GM12865 (cell line): ENCODE measurements at regions not wholly inside any gene's neighbourhood (a gene's known extent, or its start where the extent isn't known, plus 50 kb on each side); places are given as distances from the start of the nearest gene placed in this dataset.

Source experiments
- DNase-seq: peaks from one replicate; pipeline ENCODE4 v3.0.0; 2010; ENCODE audit warnings: low read depth
- H3K4me3 ChIP-seq: 2 replicates; pipeline ENCODE4 v1.5.1; 2011; ENCODE audit warnings: mild to moderate bottlenecking, low read depth, low read length, control low read depth
- TF ChIP-seq, protein P1 (sequence below): IDR thresholded peaks from 2 replicates; pipeline ENCODE4 v1.5.1; 2011; ENCODE audit warnings: low read length, control low read depth, low read depth, inconsistent platforms; ENCODE audit not compliant: insufficient read depth; ENCODE audit errors: missing control alignments

DNA sequence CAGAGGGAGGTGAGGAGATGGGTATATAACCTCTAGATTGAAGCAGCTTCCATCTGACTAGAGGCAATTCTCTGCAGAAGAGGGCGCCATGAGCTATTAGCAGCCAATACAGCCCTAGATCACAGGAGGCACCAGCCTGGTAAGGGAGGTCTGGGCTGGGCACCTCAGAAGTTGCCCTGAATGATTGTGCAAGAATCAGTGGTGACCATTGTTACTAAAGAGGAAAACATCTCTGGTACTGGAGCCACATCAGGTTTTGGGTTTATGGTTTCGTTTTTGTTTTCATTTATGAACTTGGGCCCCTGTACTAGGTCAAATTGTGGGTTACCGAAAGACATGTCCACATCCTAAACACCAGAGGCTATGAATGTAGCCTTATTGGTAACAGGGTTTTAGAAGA lies 342.0 kb downstream of the MLLT3 start:
- DNase-seq = peak; percentile 35
- TF ChIP-seq, protein P1, sequence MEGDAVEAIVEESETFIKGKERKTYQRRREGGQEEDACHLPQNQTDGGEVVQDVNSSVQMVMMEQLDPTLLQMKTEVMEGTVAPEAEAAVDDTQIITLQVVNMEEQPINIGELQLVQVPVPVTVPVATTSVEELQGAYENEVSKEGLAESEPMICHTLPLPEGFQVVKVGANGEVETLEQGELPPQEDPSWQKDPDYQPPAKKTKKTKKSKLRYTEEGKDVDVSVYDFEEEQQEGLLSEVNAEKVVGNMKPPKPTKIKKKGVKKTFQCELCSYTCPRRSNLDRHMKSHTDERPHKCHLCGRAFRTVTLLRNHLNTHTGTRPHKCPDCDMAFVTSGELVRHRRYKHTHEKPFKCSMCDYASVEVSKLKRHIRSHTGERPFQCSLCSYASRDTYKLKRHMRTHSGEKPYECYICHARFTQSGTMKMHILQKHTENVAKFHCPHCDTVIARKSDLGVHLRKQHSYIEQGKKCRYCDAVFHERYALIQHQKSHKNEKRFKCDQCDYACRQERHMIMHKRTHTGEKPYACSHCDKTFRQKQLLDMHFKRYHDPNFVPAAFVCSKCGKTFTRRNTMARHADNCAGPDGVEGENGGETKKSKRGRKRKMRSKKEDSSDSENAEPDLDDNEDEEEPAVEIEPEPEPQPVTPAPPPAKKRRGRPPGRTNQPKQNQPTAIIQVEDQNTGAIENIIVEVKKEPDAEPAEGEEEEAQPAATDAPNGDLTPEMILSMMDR = no peak
- no peak overlapping the region for H3K4me3 ChIP-seq

DNA sequence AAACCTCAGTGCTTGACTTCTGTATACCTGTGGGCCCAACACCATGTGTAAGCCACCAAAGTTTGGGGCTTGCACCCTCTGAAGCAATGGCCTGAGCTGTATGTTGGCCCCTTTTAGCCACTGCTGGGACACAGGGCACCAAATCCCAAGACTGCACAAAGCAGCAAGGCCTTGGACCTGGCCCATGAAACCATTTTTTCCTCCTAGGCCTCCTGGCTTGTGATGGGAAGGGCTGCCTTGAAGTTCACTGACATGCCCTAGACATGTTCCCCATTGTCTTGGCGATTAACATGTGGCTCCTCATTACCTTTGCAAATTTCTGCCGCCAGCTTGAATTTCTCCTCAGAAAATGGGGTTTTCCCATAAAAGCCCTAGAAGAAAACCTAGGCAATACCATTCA lies 345.5 kb downstream of the MLLT3 start:
- no peak overlapping the region for H3K4me3 ChIP-seq
- no peak for DNase-seq
- TF ChIP-seq, protein P1 = no peak

DNA sequence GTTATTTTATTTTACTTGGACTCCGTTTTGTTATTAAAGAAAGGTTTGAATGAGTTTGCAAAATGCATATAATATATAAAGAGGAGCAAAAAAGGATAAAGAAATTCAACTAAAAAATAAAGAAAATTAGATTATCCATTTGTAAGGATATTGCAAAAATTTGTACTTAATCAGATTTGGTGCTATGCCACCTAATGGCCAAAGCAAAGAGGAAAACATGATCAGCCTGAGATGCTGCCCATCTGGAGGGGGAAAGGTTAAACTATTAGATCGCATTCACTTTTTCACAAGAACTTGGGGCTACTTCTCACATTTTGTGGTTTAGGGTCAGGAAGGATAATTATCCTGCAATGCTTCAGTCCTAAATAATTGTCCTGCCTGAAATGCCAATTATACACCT lies 350.6 kb downstream of the MLLT3 start:
- no peak for DNase-seq
- H3K4me3 ChIP-seq = no peak overlapping the region
- TF ChIP-seq, protein P1 = no peak

DNA sequence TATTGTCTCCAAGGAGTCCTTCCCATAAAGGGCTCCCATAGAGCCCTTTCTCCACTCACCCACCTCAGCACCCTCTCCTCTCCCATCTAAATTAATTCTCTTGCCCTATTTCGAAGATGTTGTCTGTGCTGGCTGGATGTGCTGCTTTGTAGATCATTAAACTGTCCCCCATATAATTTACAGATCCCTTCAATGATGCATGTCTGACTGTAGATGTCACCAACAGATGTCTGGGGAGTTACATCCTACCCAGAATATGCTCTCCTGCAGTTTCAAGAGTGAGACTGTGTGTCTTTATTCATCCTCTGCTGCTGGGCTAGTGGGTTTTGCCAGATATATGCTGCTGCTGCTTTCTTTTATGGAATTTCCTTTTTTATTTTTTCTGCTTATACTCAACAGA lies 351.2 kb downstream of the MLLT3 start:
- TF ChIP-seq, protein P1 = no peak
- no peak for DNase-seq
- H3K4me3 ChIP-seq = no peak overlapping the region

DNA sequence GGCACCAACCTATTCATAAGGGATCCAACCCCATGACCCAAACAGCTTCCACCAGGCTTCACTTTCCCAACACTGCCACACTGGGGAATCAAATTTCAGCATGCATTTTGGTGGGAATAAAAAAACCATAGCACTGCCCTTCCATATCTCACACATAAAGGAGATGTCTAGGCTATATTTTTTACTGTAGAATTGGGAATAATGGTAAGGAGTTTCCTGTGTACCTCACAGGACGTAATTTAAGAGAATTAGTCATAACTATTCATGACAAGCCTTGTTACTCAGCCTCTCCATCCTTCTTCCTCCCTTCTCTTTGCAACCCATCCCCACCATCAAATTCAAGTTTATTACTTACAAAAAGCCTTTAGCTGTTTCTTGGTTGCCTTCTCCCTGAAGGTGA lies 352.1 kb downstream of the MLLT3 start:
- H3K4me3 ChIP-seq = no peak overlapping the region
- TF ChIP-seq, protein P1 = no peak
- DNase-seq = no peak

DNA sequence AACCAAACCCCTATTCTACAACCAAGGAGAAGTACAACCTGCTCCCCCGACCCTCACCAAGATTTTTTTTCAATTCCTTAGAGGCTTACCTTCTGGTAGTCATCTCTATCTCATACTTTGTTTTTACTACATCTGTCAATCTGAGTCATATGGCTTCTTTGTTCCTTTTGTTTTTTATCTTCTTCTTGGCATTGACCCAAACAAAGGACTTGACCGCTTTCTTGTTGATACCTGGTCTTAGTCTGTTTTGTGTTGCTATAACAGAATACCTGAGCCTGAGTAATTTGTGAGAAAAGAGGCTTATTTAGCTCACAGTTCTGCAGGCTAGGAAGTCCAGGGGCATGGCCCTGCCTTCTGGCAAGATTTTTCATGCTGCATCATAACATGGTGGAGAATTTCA lies 352.7 kb downstream of the MLLT3 start:
- H3K4me3 ChIP-seq = no peak overlapping the region
- no peak for DNase-seq
- TF ChIP-seq, protein P1 = no peak

DNA sequence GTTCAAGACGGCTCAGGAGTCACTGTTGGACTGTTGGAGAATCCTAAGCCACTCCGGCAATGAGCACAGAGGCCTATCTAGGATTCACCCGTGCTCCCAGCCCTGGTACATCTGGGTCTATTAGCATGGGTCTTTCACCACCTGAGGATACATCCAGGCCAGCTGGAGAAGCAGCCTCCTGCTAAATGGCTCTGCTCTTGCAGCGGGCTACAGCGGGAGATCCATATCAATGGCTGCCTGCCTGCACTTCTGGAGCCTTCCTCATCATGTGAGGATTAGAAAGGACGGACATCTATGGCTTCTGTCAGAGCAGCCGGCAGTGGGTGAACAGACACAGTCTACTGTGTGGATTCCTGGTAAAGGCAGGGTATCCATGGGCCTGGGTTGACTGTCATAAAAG lies 357.4 kb downstream of the MLLT3 start:
- no peak for DNase-seq
- TF ChIP-seq, protein P1 = no peak

More for the DNA sequence above, 357.4 kb downstream of the MLLT3 start:
- H3K4me3 ChIP-seq = no peak overlapping the region
